Liver (tissue), 8 donors: ENCODE measurements at regions not wholly inside any gene's neighbourhood (a gene's known extent, or its start where the extent isn't known, plus 50 kb on each side); places are given as distances from the start of the nearest gene placed in this dataset.

Experiments
- DNase-seq: peaks from one replicate; pipeline ENCODE4 v3.0.0-alpha.2; 2017; ENCODE audit warnings: low spot score
- H3K27ac ChIP-seq, 2 donors: one replicate each; pipeline ENCODE4 v1.7.0; 2013; ENCODE audit warnings: inconsistent platforms in 2 of 2, low read length in 2 of 2, control low read depth in 1 of 2, low read depth in 1 of 2, mild to moderate bottlenecking in 1 of 2
- H3K27me3 ChIP-seq, 4 donors: one replicate each; pipeline versions ENCODE4 v1.6.1 to v1.7.0; 2013; ENCODE audit warnings: low read length in 3 of 4, inconsistent platforms in 1 of 4, mild to moderate bottlenecking in 1 of 4, moderate library complexity in 1 of 4; ENCODE audit not compliant: control insufficient read depth in 4 of 4, insufficient read depth in 4 of 4
- H3K36me3 ChIP-seq, 4 donors: one replicate each; pipeline versions ENCODE4 v1.6.1 to v1.7.0; 2013; ENCODE audit warnings: low read length in 3 of 4, mild to moderate bottlenecking in 3 of 4, low read depth in 1 of 4, moderate library complexity in 1 of 4; ENCODE audit not compliant: control insufficient read depth in 4 of 4, insufficient read depth in 3 of 4
- H3K4me1 ChIP-seq, 4 donors: one replicate each; pipeline versions ENCODE4 v1.6.1 to v1.7.0; 2013; ENCODE audit warnings: low read length in 3 of 4, mild to moderate bottlenecking in 3 of 4, moderate library complexity in 1 of 4; ENCODE audit not compliant: control insufficient read depth in 4 of 4, insufficient read depth in 4 of 4
- H3K4me3 ChIP-seq, 3 donors: one replicate each; pipeline versions ENCODE4 v1.6.1 to v1.7.0; 2013; ENCODE audit warnings: low read length in 3 of 3, control low read depth in 1 of 3, low read depth in 1 of 3, mild to moderate bottlenecking in 1 of 3
- H3K9ac ChIP-seq, 2 donors: one replicate each; pipeline ENCODE4 v1.7.0; 2013; ENCODE audit warnings: low read length in 2 of 2, mild to moderate bottlenecking in 2 of 2, moderate library complexity in 2 of 2, control low read depth in 1 of 2, low read depth in 1 of 2
- H3K9me3 ChIP-seq, 4 donors: one replicate each; pipeline versions ENCODE4 v1.6.1 to v1.7.0; 2013; ENCODE audit warnings: low read length in 3 of 4; ENCODE audit not compliant: control insufficient read depth in 4 of 4
- EGR1 ChIP-seq, 2 donors: IDR thresholded peaks; 2 replicates each; pipeline ENCODE4 v1.6.1; 2016 to 2018; ENCODE audit warnings: antibody characterized with exemption in 2 of 2, low read depth in 2 of 2
- FOXA1 ChIP-seq: IDR thresholded peaks from 2 replicates; pipeline ENCODE4 v1.6.1; 2016; ENCODE audit warnings: antibody characterized with exemption
- GABPA ChIP-seq, 2 donors: IDR thresholded peaks in 1 of 2; conservative IDR thresholded peaks in 1 of 2; 2 replicates each; pipeline ENCODE4 v1.6.1; 2016; ENCODE audit warnings: antibody characterized with exemption in 2 of 2, mild to moderate bottlenecking in 1 of 2, moderate library complexity in 1 of 2
- HNF4A ChIP-seq, 2 donors: conservative IDR thresholded peaks; 2 replicates each; pipeline ENCODE4 v1.6.1; 2016; ENCODE audit warnings: antibody characterized with exemption in 2 of 2, mild to moderate bottlenecking in 2 of 2
- HNF4G ChIP-seq: IDR thresholded peaks from 2 replicates; pipeline ENCODE4 v1.6.1; 2016; ENCODE audit warnings: antibody characterized with exemption
- JUND ChIP-seq, 2 donors: IDR thresholded peaks; 2 replicates each; pipeline ENCODE4 v1.6.1; 2016; ENCODE audit warnings: antibody characterized with exemption in 2 of 2
- RAD21 ChIP-seq, 2 donors: IDR thresholded peaks; 2 replicates each; pipeline ENCODE4 v1.6.1; 2016; ENCODE audit warnings: antibody characterized with exemption in 2 of 2, mild to moderate bottlenecking in 2 of 2
- RXRA ChIP-seq, 2 donors: IDR thresholded peaks; 2 replicates each; pipeline ENCODE4 v1.6.1; 2017 to 2018; ENCODE audit warnings: antibody characterized with exemption in 2 of 2, mild to moderate bottlenecking in 1 of 2
- TAF1 ChIP-seq: conservative IDR thresholded peaks from 2 replicates; pipeline ENCODE4 v1.6.1; 2016; ENCODE audit warnings: antibody characterized with exemption, mild to moderate bottlenecking
- YY1 ChIP-seq: IDR thresholded peaks from 2 replicates; pipeline ENCODE4 v1.6.1; 2016; ENCODE audit warnings: antibody characterized with exemption, mild to moderate bottlenecking
- WGBS: extraction: QIAGEN DNeasy Blood & Tissue Kit; methylation state at CpG from one replicate; pipeline ENCODE4 v1.1.7; 2013; 5-methylcytosine and 5-hydroxymethylcytosine counted together
- TF ChIP-seq, protein P1 (sequence below): IDR thresholded peaks from 2 replicates; pipeline ENCODE4 v1.6.1; 2016; ENCODE audit warnings: antibody characterized with exemption
- TF ChIP-seq, protein P2 (sequence below): IDR thresholded peaks from 2 replicates; pipeline ENCODE4 v1.6.1; 2016; ENCODE audit warnings: antibody characterized with exemption
- TF ChIP-seq, protein P3 (sequence below): IDR thresholded peaks from 2 replicates; pipeline ENCODE4 v1.6.1; 2016; ENCODE audit warnings: antibody characterized with exemption
- TF ChIP-seq, protein P4 (sequence below): fragments of 150-350 bp; IDR thresholded peaks from 2 replicates; pipeline ENCODE4 v1.5.1; 2017; ENCODE audit warnings: improper control_type of control experiment, low read depth, low read length; ENCODE audit not compliant: missing input control
- donor health status: healthy.
- donor health status: healthy.
- donor health status: healthy.
- donor health status: healthy.
- donor health status: healthy.

DNA sequence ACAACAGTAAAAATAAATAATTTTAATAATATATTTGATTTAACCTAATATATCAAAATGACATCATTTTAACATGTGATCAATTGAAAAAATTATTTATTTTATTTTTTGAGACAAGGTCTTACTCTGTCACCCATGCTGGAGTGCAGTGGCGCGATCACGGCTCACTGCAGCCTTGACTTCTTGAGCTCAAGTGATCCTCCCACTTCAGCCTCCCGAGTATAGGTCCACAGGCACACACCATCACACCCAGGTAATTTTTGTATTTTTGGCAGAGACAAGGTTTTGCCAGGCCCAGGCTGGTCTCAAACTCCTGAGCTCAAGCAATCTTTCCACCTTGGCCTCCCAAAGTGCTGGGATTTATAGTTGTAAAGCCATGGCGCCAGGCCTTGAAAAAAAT is 126.7 kb upstream of the COPS8 start:
- WGBS: 97% methylated on average over 5 of the region's 5 CpGs
- no peak overlapping the region for H3K4me3 ChIP-seq
- no peaks in the 10 kb centered on the region for H3K27me3 ChIP-seq
- H3K36me3 ChIP-seq: no peaks in the 10 kb centered on the region
- TF ChIP-seq JUND (IDR thresholded peaks at IDR 0.05) (no peak), HNF4G (no peak), YY1 (no peak), HNF4A (conservative IDR thresholded peaks at IDR 0.05) (no peak), RAD21 (IDR thresholded peaks at IDR 0.05) (no peak), TAF1 (no peak), RXRA (IDR thresholded peaks at IDR 0.05) (no peak), GABPA (IDR thresholded peaks at IDR 0.05 in 1 of 2, conservative IDR thresholded peaks at IDR 0.05 in 1 of 2) (no peak), FOXA1 (no peak), EGR1 (IDR thresholded peaks at IDR 0.05; ENCODE audit: low read depth in 2 of 2) (no peak)
- TF ChIP-seq, protein P1, sequence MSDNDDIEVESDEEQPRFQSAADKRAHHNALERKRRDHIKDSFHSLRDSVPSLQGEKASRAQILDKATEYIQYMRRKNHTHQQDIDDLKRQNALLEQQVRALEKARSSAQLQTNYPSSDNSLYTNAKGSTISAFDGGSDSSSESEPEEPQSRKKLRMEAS: no peak
- TF ChIP-seq, protein P2, sequence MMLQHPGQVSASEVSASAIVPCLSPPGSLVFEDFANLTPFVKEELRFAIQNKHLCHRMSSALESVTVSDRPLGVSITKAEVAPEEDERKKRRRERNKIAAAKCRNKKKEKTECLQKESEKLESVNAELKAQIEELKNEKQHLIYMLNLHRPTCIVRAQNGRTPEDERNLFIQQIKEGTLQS: no peak
- TF ChIP-seq, protein P3, sequence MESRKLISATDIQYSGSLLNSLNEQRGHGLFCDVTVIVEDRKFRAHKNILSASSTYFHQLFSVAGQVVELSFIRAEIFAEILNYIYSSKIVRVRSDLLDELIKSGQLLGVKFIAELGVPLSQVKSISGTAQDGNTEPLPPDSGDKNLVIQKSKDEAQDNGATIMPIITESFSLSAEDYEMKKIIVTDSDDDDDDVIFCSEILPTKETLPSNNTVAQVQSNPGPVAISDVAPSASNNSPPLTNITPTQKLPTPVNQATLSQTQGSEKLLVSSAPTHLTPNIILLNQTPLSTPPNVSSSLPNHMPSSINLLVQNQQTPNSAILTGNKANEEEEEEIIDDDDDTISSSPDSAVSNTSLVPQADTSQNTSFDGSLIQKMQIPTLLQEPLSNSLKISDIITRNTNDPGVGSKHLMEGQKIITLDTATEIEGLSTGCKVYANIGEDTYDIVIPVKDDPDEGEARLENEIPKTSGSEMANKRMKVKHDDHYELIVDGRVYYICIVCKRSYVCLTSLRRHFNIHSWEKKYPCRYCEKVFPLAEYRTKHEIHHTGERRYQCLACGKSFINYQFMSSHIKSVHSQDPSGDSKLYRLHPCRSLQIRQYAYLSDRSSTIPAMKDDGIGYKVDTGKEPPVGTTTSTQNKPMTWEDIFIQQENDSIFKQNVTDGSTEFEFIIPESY: no peak
- TF ChIP-seq, protein P4, sequence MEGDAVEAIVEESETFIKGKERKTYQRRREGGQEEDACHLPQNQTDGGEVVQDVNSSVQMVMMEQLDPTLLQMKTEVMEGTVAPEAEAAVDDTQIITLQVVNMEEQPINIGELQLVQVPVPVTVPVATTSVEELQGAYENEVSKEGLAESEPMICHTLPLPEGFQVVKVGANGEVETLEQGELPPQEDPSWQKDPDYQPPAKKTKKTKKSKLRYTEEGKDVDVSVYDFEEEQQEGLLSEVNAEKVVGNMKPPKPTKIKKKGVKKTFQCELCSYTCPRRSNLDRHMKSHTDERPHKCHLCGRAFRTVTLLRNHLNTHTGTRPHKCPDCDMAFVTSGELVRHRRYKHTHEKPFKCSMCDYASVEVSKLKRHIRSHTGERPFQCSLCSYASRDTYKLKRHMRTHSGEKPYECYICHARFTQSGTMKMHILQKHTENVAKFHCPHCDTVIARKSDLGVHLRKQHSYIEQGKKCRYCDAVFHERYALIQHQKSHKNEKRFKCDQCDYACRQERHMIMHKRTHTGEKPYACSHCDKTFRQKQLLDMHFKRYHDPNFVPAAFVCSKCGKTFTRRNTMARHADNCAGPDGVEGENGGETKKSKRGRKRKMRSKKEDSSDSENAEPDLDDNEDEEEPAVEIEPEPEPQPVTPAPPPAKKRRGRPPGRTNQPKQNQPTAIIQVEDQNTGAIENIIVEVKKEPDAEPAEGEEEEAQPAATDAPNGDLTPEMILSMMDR: no peak
- no peaks in the 10 kb centered on the region for H3K4me1 ChIP-seq
- no peak overlapping the region for H3K27ac ChIP-seq
- no peak overlapping the region for H3K9ac ChIP-seq
- no peak for DNase-seq
- H3K9me3 ChIP-seq: no peaks in the 10 kb centered on the region

DNA sequence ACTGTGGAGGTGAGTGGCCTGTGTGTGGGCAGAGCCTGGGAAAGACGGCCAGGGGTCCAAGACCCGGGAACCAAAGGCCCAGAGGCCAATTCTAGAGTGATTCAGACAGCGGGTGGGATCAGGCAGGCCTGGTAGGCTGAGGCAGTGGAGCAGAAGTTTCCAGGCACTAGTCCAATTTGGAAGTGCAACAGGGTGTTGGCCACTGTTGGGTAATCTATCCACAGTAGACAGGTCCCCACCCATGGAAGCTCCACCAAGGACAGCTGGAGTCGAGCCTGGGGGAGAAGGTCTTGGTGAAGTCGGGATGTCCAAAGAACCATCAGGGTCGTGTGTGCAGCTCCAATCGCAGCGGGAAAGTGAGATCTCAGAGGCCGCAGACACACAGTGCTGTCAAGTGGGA is 125.8 kb upstream of the COPS8 start:
- no peak overlapping the region for H3K27ac ChIP-seq
- H3K4me1 ChIP-seq: no peaks in the 10 kb centered on the region
- H3K9me3 ChIP-seq: no peaks in the 10 kb centered on the region
- no peak overlapping the region for H3K4me3 ChIP-seq
- H3K27me3 ChIP-seq: no peaks in the 10 kb centered on the region
- TF ChIP-seq EGR1 (IDR thresholded peaks at IDR 0.05; ENCODE audit: low read depth in 2 of 2) (no peak), FOXA1 (no peak), TAF1 (no peak), GABPA (IDR thresholded peaks at IDR 0.05 in 1 of 2, conservative IDR thresholded peaks at IDR 0.05 in 1 of 2) (no peak), JUND (IDR thresholded peaks at IDR 0.05) (no peak)
- TF ChIP-seq, protein P2: no peak
- TF ChIP-seq, protein P3: no peak
- WGBS: 92% methylated on average over 9 of the region's 9 CpGs
- no peaks in the 10 kb centered on the region for H3K36me3 ChIP-seq
- DNase-seq: no peak
- H3K9ac ChIP-seq: no peak overlapping the region
